ENCODE measurements at regions not wholly inside any gene's neighbourhood (a gene's known extent, or its start where the extent isn't known, plus 50 kb on each side); places are given as distances from the start of the nearest gene placed in this dataset.

DNA sequence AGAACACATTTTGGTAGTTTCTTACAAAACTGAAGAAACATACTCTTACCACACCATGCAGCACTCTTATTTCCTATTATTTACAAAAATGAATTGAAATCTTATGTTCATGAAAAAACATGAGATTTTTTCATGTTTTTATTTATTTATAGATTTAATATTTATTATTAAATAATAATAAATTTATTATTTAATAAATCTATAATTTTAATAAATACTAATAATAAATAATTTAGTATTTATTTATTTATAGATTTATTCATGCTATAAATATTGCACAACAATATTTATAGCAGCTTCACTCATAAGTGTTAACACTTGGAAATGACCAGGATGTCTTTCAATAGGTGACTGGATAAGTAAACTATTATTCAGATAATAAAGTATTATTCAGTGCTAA is 91.6 kb upstream of the CPXCR1 start:
- DNase-seq (ENCODE audit: extremely low read depth, insufficient read length), result no peak
- H3K36me3 ChIP-seq (ENCODE audit: control insufficient read depth, insufficient read depth, low read length), result no peaks in the 10 kb centered on the region

DNA sequence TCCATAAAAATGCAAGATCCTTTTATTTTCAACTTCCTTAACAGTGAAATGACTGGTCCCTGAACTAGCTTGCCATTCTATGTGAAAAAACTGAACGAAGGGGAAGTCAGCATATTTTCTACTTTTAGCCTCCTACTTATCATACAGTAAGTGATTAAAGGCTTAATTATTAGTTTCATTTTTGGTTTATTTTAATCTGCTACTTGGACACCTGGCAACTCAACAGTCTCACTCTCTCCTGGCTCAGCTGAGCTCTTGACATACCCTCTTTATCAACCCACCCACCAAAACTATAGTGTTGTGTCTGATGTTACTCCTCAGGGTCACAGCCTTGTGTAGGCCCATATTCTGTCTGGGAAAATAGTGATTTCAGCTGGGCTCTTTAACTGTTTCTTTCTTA is 86.2 kb upstream of the CPXCR1 start:
- TF ChIP-seq, protein P1, sequence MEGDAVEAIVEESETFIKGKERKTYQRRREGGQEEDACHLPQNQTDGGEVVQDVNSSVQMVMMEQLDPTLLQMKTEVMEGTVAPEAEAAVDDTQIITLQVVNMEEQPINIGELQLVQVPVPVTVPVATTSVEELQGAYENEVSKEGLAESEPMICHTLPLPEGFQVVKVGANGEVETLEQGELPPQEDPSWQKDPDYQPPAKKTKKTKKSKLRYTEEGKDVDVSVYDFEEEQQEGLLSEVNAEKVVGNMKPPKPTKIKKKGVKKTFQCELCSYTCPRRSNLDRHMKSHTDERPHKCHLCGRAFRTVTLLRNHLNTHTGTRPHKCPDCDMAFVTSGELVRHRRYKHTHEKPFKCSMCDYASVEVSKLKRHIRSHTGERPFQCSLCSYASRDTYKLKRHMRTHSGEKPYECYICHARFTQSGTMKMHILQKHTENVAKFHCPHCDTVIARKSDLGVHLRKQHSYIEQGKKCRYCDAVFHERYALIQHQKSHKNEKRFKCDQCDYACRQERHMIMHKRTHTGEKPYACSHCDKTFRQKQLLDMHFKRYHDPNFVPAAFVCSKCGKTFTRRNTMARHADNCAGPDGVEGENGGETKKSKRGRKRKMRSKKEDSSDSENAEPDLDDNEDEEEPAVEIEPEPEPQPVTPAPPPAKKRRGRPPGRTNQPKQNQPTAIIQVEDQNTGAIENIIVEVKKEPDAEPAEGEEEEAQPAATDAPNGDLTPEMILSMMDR (IDR thresholded peaks at IDR 0.05; ENCODE audit: insufficient read depth, low read length, poor library complexity, severe bottlenecking), result no peak
- no peak for DNase-seq (ENCODE audit: extremely low read depth, insufficient read length)
- H3K27me3 ChIP-seq (replicated peaks; ENCODE audit: control insufficient read depth, insufficient read depth, low read length), result no peaks in the 10 kb centered on the region
- H3K36me3 ChIP-seq (ENCODE audit: control insufficient read depth, insufficient read depth, low read length), result no peaks in the 10 kb centered on the region
- H3K4me3 ChIP-seq (replicated peaks; ENCODE audit: low read depth, low read length), result no peak overlapping the region

More for the DNA sequence above, 91.6 kb upstream of the CPXCR1 start:
- Histone ChIP-seq H3K27me3 (replicated peaks; ENCODE audit: control insufficient read depth, insufficient read depth, low read length) (no peaks in the 10 kb centered on the region), H3K4me3 (replicated peaks; ENCODE audit: low read depth, low read length) (no peak overlapping the region)
- TF ChIP-seq, protein P1 (IDR thresholded peaks at IDR 0.05; ENCODE audit: insufficient read depth, low read length, poor library complexity, severe bottlenecking), result no peak

DNA sequence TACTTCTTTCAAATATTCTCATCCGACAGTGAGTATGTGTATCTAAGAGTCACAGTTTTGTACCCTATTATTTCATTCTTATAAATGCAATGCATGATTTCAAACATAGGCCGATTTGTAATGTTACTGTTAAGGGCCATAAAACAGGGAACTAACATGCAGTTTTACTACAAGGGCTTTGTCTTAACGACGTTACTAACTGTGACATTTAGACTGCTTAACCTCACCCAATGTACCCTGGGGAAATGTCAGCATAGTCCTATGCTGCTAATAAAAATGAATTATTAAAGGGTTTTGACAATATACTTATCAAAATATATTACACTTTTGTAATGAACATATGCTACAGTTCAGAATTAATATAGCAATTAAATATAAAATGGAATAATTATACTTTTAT is 74.8 kb upstream of the CPXCR1 start:
- TF ChIP-seq, protein P1 (IDR thresholded peaks at IDR 0.05; ENCODE audit: insufficient read depth, low read length, poor library complexity, severe bottlenecking), result no peak

More for the DNA sequence above, 74.8 kb upstream of the CPXCR1 start:
- Histone ChIP-seq H3K36me3 (ENCODE audit: control insufficient read depth, insufficient read depth, low read length) (no peaks in the 10 kb centered on the region), H3K4me3 (replicated peaks; ENCODE audit: low read depth, low read length) (no peak overlapping the region), H3K27me3 (replicated peaks; ENCODE audit: control insufficient read depth, insufficient read depth, low read length) (no peaks in the 10 kb centered on the region)
- DNase-seq (ENCODE audit: extremely low read depth, insufficient read length), result no peak

Measured in GM06990 (cell line).